NCI-H2081 treated with DMSO at 0.1 percent for 48 hours (cell line): ENCODE measurements at regions not wholly inside any gene's neighbourhood (a gene's known extent, or its start where the extent isn't known, plus 50 kb on each side); places are given as distances from the start of the nearest gene placed in this dataset.
"Not testable (repeated sequence)": the region's sequence is repeated elsewhere in the genome, so short reads cannot be mapped to it uniquely, and the experiment has no call there.

ENCODE experiments used
- DNase-seq: peaks from one replicate; lab custom pipeline; 2025; lab: John Stamatoyannopoulos, UW

DNA sequence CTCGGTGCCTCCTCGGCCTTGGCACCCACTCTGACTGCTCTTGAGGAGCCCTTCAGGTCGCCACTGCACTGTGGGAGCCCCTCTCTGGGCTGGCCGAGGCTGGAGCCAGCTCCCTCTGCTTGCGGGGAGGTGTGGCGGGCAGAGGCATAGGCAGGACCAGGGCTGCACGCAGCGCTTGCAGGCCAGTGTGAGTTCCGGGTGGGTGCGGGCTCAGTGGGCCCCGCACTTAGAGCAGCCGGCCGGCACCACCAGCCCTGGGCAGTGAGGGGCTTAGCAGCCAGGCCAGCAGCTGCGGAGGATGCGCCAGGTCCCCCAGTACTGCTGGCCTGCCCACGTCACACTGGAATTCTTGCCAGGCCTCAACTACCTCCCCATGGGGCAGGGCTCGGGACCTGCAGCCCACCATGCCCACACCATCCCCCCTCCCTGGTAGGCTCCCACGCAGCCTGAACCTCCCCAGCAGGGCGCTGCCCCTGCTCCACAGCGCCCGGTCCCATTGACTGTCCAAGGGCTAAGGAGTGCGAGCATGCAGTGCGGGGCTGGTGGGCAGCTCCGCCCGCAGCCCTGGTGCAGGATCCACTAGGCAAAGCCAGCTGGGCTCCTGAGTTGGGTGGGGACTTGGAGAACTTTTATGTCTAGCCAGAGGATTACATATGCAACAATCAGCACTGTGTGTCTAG is 602.9 kb upstream of the ST8SIA4 start:
- no peak for DNase-seq

DNA sequence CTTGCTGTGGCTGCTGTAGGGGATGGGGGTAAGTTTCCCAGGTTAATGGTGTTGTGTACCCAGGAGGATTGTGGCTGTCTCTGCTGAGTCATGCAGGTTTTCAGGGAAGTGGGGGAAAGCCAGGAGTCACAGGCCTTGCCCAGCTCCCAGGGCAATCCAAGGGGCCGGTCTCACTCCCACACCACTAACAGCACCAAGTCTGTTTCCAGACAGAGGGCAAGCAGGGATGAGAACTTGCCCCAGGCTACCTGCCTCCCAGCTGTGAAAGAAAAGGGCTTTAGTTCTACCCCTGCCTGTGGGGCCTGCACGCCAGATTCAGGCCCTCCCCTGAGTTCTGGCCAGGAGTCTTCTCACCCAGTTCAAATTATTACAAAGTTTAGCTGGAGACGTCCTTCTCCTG is 579.8 kb upstream of the ST8SIA4 start:
- DNase-seq = no peak

- DNase-seq = no peak
These were observed 570.4 kb upstream of the ST8SIA4 start for GRCh38 chr5:101473483-101473882.

DNA sequence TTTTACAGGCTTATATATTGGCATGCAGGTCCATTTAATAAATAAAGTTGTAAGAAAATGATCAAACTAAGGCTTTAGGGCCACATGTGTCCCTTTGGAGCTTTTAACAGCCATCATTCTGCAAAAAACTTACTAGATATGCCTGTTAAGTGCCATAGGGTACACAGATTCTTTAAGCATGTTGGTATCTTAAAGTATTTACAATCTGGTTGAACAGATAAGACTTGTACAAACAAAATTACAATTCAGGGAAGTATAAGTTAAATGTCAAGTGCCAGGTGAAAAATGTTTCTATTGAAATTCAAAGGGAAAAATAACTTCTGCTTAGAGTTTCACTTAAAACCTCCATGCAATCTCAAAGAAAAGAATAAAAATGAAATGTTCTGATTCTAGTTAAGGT is 558.4 kb upstream of the ST8SIA4 start:
- DNase-seq = no peak

DNA sequence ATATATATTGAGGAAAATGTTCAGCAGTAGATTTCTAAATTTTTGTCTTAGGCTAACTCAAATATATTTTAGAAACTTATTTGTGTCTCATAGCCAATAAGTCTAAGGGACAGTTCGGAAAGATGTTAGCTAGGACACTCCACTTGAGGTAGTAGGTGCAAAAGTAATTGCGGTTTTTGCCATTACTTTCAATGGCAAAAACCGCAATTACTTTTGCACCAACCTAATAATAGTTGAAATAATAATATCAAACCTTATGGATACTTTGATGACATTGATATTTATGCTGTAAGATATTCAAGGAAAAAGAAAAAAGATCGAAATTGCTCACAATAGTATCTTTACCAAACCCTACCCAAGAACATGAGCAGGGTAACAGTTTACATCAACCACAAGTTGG is 555.5 kb upstream of the ST8SIA4 start:
- DNase-seq = no peak

GRCh38 chr5:101455851-101456250 is 552.8 kb upstream of the ST8SIA4 start:
- DNase-seq = no peak

DNA sequence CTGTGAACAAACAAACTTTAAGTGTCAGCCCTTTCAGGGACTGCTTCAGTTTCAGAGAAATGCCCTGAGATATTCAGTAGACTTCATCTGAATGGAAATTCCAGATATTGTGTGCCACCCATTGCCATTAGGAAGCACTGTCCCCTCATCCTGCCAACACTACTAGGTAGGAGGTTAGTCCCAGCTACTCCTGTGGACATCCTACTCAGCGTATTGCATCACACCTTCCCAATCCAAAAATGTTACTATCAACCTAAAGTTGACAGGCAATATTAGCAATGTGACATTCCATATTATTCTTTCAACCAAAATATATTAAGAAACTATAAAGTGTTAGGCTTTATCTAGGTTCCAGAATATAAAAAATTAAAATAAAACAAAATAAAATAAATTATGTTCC is 552.0 kb upstream of the ST8SIA4 start:
- DNase-seq = no peak

DNA sequence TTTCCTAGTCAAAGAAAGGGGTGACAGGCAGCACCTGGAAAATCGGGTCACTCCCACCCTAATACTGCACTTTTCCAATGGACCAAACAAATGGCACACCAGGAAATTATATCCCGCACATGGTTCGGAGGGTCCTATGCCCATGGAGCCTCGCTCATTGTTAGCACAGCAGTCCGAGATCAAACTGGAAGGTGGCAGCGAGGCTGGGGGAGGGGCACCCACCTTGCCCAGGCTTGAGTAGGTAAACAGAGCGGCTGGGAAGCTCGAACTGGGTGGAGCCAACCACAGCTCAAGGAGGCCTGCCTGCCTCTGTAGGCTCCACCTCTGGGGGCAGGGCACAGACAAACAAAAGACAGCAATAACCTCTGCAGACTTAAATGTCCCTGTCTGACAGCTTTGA is 539.2 kb upstream of the ST8SIA4 start:
- not testable (repeated sequence) for DNase-seq

DNA sequence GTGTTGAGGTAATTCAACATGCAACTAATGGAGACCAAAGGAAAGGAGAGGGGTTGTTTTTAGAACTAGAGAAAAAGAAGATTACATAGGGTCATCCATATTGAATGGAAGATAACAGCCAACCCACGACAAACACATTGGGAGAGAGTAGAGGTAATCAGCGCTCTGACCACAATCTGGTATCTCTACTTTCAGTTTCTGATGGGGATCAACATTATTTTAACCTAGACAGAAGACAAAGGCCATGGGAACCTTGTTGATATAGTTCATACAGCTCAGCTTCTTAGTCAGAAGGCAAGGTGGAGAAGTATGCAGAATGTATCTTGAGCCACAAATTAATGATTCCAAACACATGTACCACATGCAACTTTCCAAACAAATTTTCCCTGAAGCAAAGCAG is 537.1 kb upstream of the ST8SIA4 start:
- no peak for DNase-seq

GRCh38 chr5:101437351-101437750 is 534.3 kb upstream of the ST8SIA4 start:
- no peak for DNase-seq

GRCh38 chr5:101435768-101436167 is 532.7 kb upstream of the ST8SIA4 start:
- DNase-seq = no peak

- no peak for DNase-seq
These were observed 528.1 kb upstream of the ST8SIA4 start for GRCh38 chr5:101431201-101431600.

DNA sequence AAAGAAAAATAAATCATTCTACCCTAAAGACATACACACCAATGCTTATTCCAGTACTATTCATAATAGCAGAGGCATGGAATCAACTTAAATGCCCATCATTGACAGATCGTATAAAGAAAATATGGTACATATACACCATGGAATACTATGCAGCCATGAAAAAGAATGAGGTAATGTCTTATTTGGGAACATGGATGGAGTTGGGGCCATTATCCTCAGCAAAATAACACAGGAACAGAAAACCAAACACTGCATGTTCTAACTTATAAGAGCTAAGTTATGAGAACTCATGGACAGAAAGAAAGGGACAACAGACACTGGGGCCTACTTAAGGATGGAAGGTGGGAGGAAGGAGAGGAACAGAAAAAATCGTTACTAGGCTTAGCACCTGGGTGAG is 527.5 kb upstream of the ST8SIA4 start:
- no peak for DNase-seq

DNA sequence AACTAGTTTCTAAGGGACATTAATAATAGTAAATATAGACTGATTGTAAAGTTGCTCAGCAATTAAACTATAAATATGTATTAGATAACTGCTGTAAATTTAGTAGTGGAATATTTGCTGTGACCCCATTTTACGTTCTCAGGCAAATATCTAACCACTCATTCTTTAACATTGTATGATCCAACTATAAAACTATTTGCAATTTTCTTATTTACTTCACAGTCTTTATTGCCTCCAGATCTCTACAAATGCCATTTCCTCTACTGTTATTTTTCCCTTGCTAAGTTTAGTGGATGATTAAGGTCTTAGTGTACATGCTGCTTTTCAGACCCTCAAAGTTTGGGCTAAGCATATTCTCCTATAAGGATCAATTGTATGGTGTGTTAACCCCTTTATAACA is 526.2 kb upstream of the ST8SIA4 start:
- DNase-seq = no peak

- DNase-seq = no peak
These were observed 522.3 kb upstream of the ST8SIA4 start for GRCh38 chr5:101425339-101425859.

GRCh38 chr5:101424530-101425175 is 521.6 kb upstream of the ST8SIA4 start:
- DNase-seq = no peak

GRCh38 chr5:101418713-101419118 is 515.6 kb upstream of the ST8SIA4 start:
- DNase-seq = no peak

DNA sequence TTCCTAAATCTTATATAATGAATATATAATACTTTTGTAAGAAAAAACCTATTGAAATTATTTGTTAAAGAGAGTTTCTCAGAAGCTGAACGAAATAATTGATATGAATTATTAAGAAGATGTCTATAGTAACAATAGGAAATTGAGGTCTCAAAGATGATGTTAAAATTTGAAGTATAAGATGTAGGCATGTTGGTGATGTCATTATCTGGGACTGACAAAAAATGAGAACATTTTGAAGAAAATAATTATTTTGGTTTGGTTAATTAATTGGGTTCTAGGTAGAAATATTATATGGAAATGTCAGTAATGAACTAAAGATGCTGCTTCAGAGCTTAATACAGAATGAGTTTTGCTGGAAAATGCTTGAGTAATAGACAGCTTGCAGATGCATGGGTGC is 501.4 kb upstream of the ST8SIA4 start:
- no peak for DNase-seq

DNA sequence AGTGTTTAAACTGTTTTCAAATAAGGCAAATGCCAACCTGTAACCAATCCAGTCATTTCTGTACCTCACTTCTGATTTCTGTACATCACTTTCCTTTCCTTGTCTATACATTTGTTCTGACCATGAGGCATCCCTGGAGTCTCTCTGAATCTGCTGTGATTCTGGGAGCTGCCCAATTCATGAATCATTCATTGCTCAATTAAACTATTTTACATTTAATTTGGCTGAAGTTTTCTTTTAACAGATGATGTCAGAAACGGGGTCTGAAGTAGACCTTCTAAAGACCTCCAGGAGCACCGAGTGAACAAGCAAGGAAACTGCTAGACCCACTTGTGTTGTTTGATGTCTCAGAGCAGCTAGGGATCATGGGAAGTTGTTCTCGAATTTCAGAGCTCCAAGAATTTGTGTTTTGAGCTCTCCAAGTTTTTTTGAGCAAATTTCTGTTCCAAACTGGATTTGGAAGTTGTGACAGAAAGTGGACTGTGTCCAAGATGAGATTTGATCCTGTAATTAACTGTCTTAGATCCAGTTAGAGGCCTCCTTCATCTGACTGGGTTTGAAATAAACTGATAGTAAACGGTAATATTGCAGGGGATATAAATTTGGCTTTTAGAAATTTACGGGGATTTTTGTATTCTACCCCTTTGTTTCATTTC is 490.8 kb upstream of the ST8SIA4 start:
- no peak for DNase-seq

- DNase-seq = no peak
These were observed 487.2 kb upstream of the ST8SIA4 start for GRCh38 chr5:101390151-101390908.

- DNase-seq = no peak
These were observed 482.2 kb upstream of the ST8SIA4 start for GRCh38 chr5:101385276-101385675.

DNA sequence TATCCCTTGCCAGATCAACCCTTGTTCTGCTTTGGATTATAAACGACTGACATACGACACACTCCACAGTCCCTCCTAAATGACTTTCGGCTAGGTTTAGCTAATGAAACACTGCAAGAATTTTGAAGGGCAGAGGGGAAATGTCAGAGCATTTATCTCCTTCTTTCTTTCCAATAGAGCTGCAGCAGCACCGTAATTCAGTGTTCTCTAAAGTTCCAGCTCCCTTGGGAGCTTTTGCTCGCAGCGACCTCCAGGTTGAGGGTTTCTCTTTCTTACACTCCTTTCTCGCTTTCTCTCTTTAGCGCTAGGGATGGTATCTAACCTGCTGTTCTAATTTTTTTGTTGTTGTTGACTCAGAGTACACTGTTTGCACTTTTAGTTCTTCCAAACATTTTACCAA is 467.1 kb upstream of the ST8SIA4 start:
- DNase-seq = no peak

GRCh38 chr5:101364469-101364868 is 461.4 kb upstream of the ST8SIA4 start:
- no peak for DNase-seq
